ENCODE measurements at regions not wholly inside any gene's neighbourhood (a gene's known extent, or its start where the extent isn't known, plus 50 kb on each side); places are given as distances from the start of the nearest gene placed in this dataset.

GRCh38 chr6:101341926-101342325 lies 51.6 kb upstream of the GRIK2 start:
- Histone ChIP-seq H3K4me3 (ENCODE audit: low read length) (no peak overlapping the region), H3K36me3 (ENCODE audit: control insufficient read depth, insufficient read depth, low read length) (no peaks in the 10 kb centered on the region), H3K4me1 (ENCODE audit: control insufficient read depth, insufficient read depth, low read length) (no peaks in the 10 kb centered on the region), H3K9me3 (ENCODE audit: control insufficient read depth, insufficient read depth, low read length) (no peaks in the 10 kb centered on the region), H3K27me3 (ENCODE audit: control insufficient read depth, insufficient read depth, low read length) (no peaks in the 10 kb centered on the region), H3K27ac (ENCODE audit: low read length) (no peak overlapping the region)
- no peak for DNase-seq (ENCODE audit: low read depth, low spot score)
- WGBS (ENCODE audit: insufficient coverage, insufficient read length) = no CpG with 5 or more reads among the region's 1 CpG

All from iPS DF 6.9 (cell line).